ENCODE measurements at regions not wholly inside any gene's neighbourhood (a gene's known extent, or its start where the extent isn't known, plus 50 kb on each side); places are given as distances from the start of the nearest gene placed in this dataset.

GRCh38 chr3:94416768-94417167, 353.9 kb downstream of the NSUN3 start:
- TF ChIP-seq CTCF (IDR thresholded peaks at IDR 0.05; ENCODE audit: poor library complexity, severe bottlenecking), result no peak
- TF ChIP-seq RAD21 (conservative IDR thresholded peaks at IDR 0.05), result no peak
- TF ChIP-seq EZH2 (IDR thresholded peaks at IDR 0.05; ENCODE audit: borderline replicate concordance, insufficient read depth, low read length, poor library complexity, severe bottlenecking), result no peak
- TF ChIP-seq REST (IDR thresholded peaks at IDR 0.05; ENCODE audit: borderline replicate concordance), result no peak
- TF ChIP-seq POLR2AphosphoS5 (IDR thresholded peaks at IDR 0.05), result no peak
- no peak for TF ChIP-seq TAF1 (IDR thresholded peaks at IDR 0.05; ENCODE audit: low read depth)
- no peak for TF ChIP-seq MXI1 (conservative IDR thresholded peaks at IDR 0.05; ENCODE audit: poor library complexity, severe bottlenecking)
